ENCODE measurements at regions not wholly inside any gene's neighbourhood (a gene's known extent, or its start where the extent isn't known, plus 50 kb on each side); places are given as distances from the start of the nearest gene placed in this dataset.

GRCh38 chr10:30724296-30724695, 94.7 kb upstream of the LYZL2 start:
- Histone ChIP-seq H3K27ac (no peak overlapping the region), H3K4me3 (ENCODE audit: low read depth, low read length) (no peak overlapping the region), H3K27me3 (replicated peaks) (no peaks in the 10 kb centered on the region), H3K36me3 (replicated peaks) (no peaks in the 10 kb centered on the region)
- DNase-seq = no peak
- in situ Hi-C loops (cut with HindIII; ENCODE audit: low pct_ligation_motif_present, low sequenced_read_pairs) = no loop called here
- TF ChIP-seq CTCF (IDR thresholded peaks at IDR 0.05; ENCODE audit: low read depth, low read length, missing control alignments) = no peak

- H3K27me3 ChIP-seq (replicated peaks) = no peaks in the 10 kb centered on the region
- H3K27ac ChIP-seq = no peak overlapping the region
- H3K36me3 ChIP-seq (replicated peaks) = no peaks in the 10 kb centered on the region
- TF ChIP-seq CTCF (IDR thresholded peaks at IDR 0.05; ENCODE audit: low read depth, low read length, missing control alignments) = no peak
- in situ Hi-C loops (cut with HindIII; ENCODE audit: low pct_ligation_motif_present, low sequenced_read_pairs) = no loop called here
- H3K4me3 ChIP-seq (ENCODE audit: low read depth, low read length) = no peak overlapping the region
- DNase-seq = no peak
These were observed 93.5 kb upstream of the LYZL2 start for GRCh38 chr10:30722956-30723620.

- Histone ChIP-seq H3K36me3 (replicated peaks) (no peaks in the 10 kb centered on the region), H3K27ac (no peak overlapping the region), H3K4me3 (ENCODE audit: low read depth, low read length) (no peak overlapping the region), H3K27me3 (replicated peaks) (no peaks in the 10 kb centered on the region)
- TF ChIP-seq CTCF (IDR thresholded peaks at IDR 0.05; ENCODE audit: low read depth, low read length, missing control alignments) = no peak
- no peak for DNase-seq
- in situ Hi-C loops (cut with HindIII; ENCODE audit: low pct_ligation_motif_present, low sequenced_read_pairs) = no loop called here
These were observed 90.3 kb upstream of the LYZL2 start for GRCh38 chr10:30719832-30720231.

GRCh38 chr10:30709700-30710358, 80.3 kb upstream of the LYZL2 start:
- H3K36me3 ChIP-seq (replicated peaks) = no peaks in the 10 kb centered on the region
- no peak overlapping the region for H3K27ac ChIP-seq
- no peak for TF ChIP-seq CTCF (IDR thresholded peaks at IDR 0.05; ENCODE audit: low read depth, low read length, missing control alignments)
- DNase-seq = no peak
- no peak overlapping the region for H3K4me3 ChIP-seq (ENCODE audit: low read depth, low read length)
- in situ Hi-C loops (cut with HindIII; ENCODE audit: low pct_ligation_motif_present, low sequenced_read_pairs) = no loop called here
- H3K27me3 ChIP-seq (replicated peaks) = no peaks in the 10 kb centered on the region

- H3K36me3 ChIP-seq (replicated peaks) = no peaks in the 10 kb centered on the region
- in situ Hi-C loops (cut with HindIII; ENCODE audit: low pct_ligation_motif_present, low sequenced_read_pairs) = no loop called here
- no peaks in the 10 kb centered on the region for H3K27me3 ChIP-seq (replicated peaks)
- peak; percentile 32 for TF ChIP-seq CTCF (IDR thresholded peaks at IDR 0.05; ENCODE audit: low read depth, low read length, missing control alignments)
- no peak overlapping the region for H3K27ac ChIP-seq
- H3K4me3 ChIP-seq (ENCODE audit: low read depth, low read length) = no peak overlapping the region
- no peak for DNase-seq
These were observed 79.7 kb upstream of the LYZL2 start for GRCh38 chr10:30709229-30709628.

Data from brain microvascular endothelial cell (primary cell).